ENCODE measurements at regions not wholly inside any gene's neighbourhood (a gene's known extent, or its start where the extent isn't known, plus 50 kb on each side); places are given as distances from the start of the nearest gene placed in this dataset.

DNA sequence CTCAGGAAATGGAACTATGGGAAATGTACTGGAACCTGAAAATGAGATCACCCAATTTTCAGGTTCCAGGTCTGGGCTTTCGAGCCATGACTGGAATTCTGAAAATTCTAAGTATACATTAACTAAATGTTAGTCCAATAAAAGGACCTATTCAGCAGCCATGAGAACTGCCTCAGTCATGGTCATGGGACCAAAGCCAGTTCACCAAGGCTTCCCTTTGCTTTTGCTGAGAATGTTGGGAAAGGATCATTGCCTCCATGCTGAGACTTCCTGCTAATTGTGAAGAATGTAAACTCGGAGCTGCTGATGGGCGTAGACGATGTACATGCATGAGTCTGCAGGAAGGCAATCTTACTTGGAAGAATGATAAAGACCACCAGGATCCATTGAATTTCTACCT lies 624.4 kb upstream of the SOX11 start:
- no peak for DNase-seq (ENCODE audit: low read depth)

DNA sequence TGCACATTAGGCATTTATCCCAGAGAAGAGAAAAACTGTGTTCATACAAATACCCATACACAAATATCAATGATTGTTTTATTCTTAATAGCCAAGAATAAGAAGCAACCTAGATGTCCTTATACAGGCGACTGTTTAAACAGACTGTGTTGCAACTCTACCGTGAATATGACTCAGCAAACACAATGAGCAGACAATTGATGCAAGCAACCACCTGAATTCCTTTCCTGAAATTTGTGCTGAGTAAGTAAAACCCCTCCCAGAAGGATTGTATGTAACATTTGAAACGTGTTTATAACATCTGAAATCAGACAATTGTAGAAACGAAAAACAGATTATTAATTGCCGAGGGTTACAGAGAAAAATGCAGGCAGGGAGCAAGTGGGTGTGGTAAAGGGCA lies 621.9 kb upstream of the SOX11 start:
- DNase-seq (ENCODE audit: low read depth), result no peak

DNA sequence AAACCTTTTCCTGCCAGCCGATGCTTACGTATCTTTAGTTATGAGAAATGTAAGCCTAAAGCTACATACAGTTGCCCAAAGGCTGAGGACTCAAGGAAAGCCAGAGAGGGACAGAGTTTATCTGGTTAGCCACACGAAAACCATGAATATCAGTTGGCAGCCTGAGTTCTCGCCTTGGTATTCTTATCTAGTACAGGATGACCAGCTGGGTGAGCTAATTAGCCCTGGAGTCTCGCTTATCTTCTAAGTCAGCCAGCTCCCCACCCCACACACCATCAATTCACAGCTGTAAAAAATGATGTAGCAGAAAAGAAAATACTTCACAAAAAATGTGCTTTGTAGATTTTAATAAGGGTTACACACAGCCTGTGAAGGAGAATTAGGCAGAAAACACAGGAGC lies 617.5 kb upstream of the SOX11 start:
- DNase-seq (ENCODE audit: low read depth), result no peak

DNA sequence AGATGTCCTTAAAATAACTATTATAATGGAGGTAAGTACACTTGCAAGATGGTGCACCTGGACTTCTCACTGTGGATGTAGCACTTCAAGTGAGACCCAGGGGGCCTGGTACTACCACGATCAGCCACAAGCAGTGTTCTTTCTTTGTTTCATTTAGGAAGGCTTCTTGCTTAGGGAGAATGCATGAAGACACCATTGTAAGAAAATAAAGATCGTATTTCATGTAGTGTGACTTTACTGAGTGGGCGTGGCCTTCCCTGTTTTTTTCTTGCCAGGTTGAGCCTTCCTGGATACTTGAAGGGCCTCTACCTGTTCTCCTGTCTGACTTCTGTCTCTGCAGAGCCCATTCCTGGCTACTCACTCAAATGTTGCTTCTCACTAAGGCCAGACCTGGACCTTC lies 615.6 kb upstream of the SOX11 start:
- no peak for DNase-seq (ENCODE audit: low read depth)

GRCh38 chr2:5077479-5078089 lies 614.6 kb upstream of the SOX11 start:
- DNase-seq (ENCODE audit: low read depth), result peak; percentile 0

GRCh38 chr2:5083402-5083801 lies 608.8 kb upstream of the SOX11 start:
- no peak for DNase-seq (ENCODE audit: low read depth)

GRCh38 chr2:5089409-5089808 lies 602.8 kb upstream of the SOX11 start:
- DNase-seq (ENCODE audit: low read depth), result no peak

DNA sequence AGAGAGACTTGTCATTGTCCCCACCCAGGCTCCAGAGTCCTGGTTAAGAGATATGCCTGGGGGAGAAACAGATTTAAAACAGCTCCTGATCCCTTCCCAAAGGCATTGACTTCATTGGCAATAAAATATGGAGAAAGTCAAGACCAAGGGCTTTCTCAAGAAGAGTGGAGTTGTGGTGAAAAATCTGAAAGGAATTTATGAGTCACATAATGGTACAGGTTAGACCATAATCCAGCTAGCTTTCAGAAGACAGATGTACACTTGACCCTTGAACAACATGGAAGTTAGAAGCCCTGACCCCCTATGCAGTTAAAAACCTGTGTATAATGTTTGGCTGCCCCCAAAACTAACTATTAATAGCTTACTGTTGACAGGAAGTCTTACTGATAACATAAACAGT lies 599.1 kb upstream of the SOX11 start:
- DNase-seq (ENCODE audit: low read depth), result no peak

- no peak for DNase-seq (ENCODE audit: low read depth)
Observed at GRCh38 chr2:5093518-5093917, 598.7 kb upstream of the SOX11 start.

DNA sequence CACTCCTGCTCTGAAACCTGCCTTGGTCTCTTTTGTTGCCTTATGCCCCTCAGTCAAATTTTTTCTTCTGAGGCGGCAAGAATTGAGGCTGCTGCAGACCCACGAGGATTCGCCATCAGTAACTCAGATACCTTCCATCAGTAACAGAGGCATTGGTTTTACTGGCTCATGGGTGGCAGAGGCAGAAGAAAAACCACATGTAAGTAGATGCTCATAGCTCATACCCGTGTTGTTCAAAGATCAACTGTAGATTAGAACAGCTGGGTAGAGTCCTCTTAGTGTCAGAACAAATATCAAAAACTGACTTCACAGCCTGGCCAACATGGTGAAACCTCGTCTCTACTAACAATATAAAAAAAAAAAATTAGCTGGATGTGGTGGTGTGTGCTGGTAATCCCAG lies 598.0 kb upstream of the SOX11 start:
- no peak for DNase-seq (ENCODE audit: low read depth)

- DNase-seq (ENCODE audit: low read depth), result no peak
Observed at GRCh38 chr2:5098286-5098685, 593.9 kb upstream of the SOX11 start.

DNA sequence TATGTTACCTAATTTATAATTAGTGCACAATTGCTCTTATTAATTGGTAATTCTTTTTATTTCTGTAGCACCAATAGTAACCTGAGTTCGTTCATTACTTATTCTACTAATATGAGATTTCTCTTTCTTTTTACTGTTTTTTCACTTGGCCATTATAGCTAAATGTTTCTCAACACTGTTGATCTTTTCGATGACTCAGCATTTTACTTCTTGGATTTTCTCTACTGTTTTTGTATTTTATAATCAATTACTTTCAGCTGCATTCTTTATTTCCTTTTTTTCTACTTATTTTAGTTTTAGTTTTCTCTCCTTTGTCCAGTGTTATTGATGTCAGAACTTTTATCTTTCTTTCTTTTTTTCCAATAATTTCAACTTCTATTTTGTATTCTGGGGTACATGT lies 589.4 kb upstream of the SOX11 start:
- DNase-seq (ENCODE audit: low read depth), result no peak

DNA sequence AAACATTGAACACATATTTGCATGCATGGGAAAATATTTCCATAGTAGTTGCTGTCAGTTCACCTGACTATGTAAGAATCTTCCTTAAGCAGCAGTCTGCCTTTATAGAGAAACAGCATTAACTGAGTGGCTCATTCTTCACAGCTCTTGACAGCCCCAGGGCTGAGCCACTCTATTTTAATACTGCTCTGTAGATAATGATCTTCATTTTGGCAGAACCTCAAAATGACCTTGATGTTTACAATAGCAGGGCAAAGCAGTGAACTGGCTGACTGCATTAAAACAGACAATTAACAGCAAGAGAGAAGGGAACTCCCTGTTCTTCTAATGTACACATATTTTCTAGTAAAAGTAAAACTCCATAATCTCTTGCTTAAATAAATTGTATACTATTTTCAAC lies 580.6 kb upstream of the SOX11 start:
- peak; percentile 1 for DNase-seq (ENCODE audit: low read depth)

GRCh38 chr2:5119046-5119445 lies 573.1 kb upstream of the SOX11 start:
- DNase-seq (ENCODE audit: low read depth), result no peak

DNA sequence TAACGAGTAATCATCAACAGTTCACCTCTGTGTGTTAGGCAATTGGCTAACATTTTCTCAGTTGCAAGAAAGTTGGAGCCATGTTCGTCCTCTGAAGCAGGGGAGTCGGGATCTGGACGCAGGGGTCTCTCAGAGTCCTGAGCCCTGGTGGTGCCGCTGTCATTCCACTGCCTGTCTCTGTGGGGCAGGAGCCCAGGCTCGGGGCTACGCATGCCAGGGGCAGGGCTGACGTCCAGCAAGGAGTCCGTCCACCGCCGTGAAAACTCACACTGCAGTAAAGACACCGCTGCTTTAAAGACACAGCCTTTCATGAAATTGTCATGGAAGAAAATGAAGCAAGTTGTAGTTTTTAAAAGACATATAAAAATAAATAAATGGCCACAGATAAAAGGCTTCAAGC lies 571.1 kb upstream of the SOX11 start:
- no peak for DNase-seq (ENCODE audit: low read depth)

DNA sequence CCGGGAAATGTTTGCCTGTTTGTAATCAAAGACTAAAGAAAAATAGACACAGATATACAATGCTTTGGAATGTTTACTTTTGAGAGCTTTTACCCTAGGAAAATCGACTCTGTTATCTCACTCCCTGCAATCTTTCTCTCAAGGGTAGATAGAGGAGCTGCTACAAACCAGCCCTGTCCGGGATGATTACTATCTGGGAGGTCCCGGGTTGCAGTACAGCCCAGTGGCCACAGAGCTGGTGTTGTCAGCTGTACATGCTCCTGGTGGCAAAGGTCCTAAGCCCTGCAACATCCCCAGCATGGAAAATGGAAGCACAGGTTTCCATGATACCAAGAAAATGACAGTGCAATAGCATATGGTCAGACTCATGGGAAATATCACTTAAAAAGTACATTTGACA lies 570.5 kb upstream of the SOX11 start:
- DNase-seq (ENCODE audit: low read depth), result no peak

DNA sequence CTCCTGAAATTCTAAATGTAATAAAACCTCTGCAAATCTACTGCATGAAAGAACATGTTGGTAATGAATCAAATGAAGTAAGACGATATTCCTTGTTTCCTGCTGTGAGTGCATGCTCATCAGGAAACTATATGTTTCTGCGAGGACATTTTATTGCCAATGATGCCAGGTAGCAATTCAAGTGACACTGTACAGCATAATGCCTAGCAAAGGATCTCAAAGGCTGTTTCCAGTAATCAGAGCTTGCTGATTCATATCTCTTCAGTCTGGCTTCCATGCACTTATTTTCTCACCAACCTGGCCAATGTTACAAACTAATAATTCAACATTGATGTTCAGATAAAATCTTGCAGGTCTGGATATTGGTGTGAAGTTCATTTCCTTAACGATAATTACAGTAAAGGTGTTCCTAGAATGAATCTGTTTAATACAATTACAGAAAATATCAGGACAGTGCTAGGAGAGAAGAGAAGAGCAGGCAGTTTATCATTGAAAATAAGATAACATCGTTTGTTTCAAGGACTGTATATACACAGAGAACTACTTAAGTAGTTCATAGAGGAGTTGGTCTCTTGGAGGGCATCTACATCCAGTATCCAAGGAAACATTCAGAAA lies 568.5 kb upstream of the SOX11 start:
- DNase-seq (ENCODE audit: low read depth), result no peak

GRCh38 chr2:5125017-5125730 lies 567.0 kb upstream of the SOX11 start:
- no peak for DNase-seq (ENCODE audit: low read depth)

GRCh38 chr2:5132281-5132680 lies 559.9 kb upstream of the SOX11 start:
- no peak for DNase-seq (ENCODE audit: low read depth)

DNA sequence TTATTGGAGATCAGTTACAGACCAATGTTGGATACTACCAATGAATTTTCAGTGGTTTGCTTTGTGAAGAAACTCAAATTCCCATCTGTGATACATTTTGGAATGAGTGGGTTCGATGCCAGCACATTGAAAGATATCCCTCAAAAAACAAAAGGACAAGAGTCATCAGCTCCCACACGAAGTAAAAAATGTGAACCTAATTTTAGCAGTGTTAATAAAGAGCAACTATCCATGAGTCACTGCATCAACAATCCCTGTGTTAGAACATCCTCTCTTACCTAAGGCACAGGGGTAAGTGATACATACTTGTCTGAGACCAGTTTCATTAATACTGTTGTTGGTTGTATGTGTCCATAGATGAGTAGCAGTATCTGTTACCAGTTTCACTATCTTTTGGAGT lies 551.8 kb upstream of the SOX11 start:
- DNase-seq (ENCODE audit: low read depth), result peak; percentile 70

GRCh38 chr2:5144159-5144558 lies 548.0 kb upstream of the SOX11 start:
- no peak for DNase-seq (ENCODE audit: low read depth)

- DNase-seq (ENCODE audit: low read depth), result no peak
Observed at GRCh38 chr2:5145053-5145452, 547.1 kb upstream of the SOX11 start.

DNA sequence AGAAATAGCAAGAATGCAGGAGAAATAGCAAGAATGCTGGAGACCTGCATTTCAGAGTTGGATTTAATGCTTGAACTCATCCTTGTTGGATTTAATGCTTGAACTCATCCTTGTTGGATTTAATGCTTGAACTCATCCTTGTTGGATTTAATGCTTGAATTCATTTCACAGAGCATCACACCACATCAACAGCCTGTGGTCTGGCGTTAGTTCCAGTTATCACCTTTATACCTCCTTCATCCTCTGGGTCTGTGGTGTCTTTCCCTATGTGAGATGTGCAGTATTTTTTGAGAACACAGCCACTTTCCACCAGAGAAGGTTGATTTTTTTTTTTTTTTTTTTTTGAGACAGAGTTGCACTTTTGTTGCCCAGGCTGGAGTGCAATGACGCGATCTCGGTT lies 546.4 kb upstream of the SOX11 start:
- no peak for DNase-seq (ENCODE audit: low read depth)
